ENCODE measurements at regions not wholly inside any gene's neighbourhood (a gene's known extent, or its start where the extent isn't known, plus 50 kb on each side); places are given as distances from the start of the nearest gene placed in this dataset.

DNA sequence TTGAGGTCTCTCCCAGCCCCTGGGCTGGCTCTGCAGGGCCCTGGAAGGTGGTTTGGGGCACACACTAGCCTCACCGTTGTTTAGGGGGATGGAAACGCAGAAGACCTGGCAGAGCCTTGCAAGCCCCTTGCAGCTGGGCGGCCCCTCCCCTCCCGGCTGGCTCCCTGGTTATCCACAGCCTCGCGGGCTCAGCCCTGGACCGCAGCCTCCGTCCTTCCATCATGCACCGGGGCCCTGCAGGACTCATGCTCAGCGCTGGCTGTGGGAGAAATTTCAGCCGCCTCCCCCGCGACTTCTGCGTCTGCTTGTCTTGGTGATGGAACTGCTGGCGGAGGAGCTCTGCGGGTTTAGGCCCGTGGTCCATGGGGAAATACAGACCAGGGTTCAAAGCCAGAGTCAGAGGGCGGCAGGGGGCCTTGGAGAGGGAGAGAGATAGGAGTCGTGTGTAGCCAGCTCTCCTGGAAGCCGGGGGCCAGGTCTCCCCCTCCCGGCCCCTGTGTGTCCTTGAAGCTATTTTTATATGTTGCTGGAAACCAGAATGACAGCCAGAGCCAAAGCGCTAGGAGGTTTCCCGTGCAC lies 75.8 kb upstream of the IER5L start:
- dilution Hi-C loops (cut with HindIII; ENCODE audit: low sequenced_read_pairs, unreplicated experiment) (no loop called here), intact Hi-C loops (cut with micrococcal nuclease) (no loop called here), in situ Hi-C loops (cut with MboI; ENCODE audit: low sequenced_read_pairs) (no loop called here)
- TF ChIP-seq NFE2L2 (IDR thresholded peaks at IDR 0.05; ENCODE audit: low read depth, low read length) (no peak), CHD1 (IDR thresholded peaks at IDR 0.05; ENCODE audit: low read depth, low read length) (no peak), MAZ (IDR thresholded peaks at IDR 0.05; ENCODE audit: borderline replicate concordance, low read depth, low read length) (no peak), MAFK (IDR thresholded peaks at IDR 0.05; ENCODE audit: low read depth, low read length) (no peak), SMC3 (IDR thresholded peaks at IDR 0.05; ENCODE audit: low read depth, low read length) (no peak), RCOR1 (IDR thresholded peaks at IDR 0.05; ENCODE audit: insufficient replicate concordance, low read length) (no peak), POLR2A (IDR thresholded peaks at IDR 0.05; ENCODE audit: low read depth, low read length) (no peak), RAD21 (IDR thresholded peaks at IDR 0.05; ENCODE audit: low read length) (no peak), BHLHE40 (IDR thresholded peaks at IDR 0.05; ENCODE audit: low read depth, low read length) (no peak), FOS (IDR thresholded peaks at IDR 0.05; ENCODE audit: low read depth, low read length) (no peak)
- TF ChIP-seq, protein P1, sequence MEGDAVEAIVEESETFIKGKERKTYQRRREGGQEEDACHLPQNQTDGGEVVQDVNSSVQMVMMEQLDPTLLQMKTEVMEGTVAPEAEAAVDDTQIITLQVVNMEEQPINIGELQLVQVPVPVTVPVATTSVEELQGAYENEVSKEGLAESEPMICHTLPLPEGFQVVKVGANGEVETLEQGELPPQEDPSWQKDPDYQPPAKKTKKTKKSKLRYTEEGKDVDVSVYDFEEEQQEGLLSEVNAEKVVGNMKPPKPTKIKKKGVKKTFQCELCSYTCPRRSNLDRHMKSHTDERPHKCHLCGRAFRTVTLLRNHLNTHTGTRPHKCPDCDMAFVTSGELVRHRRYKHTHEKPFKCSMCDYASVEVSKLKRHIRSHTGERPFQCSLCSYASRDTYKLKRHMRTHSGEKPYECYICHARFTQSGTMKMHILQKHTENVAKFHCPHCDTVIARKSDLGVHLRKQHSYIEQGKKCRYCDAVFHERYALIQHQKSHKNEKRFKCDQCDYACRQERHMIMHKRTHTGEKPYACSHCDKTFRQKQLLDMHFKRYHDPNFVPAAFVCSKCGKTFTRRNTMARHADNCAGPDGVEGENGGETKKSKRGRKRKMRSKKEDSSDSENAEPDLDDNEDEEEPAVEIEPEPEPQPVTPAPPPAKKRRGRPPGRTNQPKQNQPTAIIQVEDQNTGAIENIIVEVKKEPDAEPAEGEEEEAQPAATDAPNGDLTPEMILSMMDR (conservative IDR thresholded peaks at IDR 0.05; ENCODE audit: low read depth, low read length), result no peak
- TF ChIP-seq, protein P2, sequence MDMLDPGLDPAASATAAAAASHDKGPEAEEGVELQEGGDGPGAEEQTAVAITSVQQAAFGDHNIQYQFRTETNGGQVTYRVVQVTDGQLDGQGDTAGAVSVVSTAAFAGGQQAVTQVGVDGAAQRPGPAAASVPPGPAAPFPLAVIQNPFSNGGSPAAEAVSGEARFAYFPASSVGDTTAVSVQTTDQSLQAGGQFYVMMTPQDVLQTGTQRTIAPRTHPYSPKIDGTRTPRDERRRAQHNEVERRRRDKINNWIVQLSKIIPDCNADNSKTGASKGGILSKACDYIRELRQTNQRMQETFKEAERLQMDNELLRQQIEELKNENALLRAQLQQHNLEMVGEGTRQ (IDR thresholded peaks at IDR 0.05; ENCODE audit: low read depth, low read length), result no peak
- no peak overlapping the region for H3K9ac ChIP-seq (ENCODE audit: low read depth, low read length)
- peaks cover 1% of the 10 kb centered on the region for H3K27me3 ChIP-seq (ENCODE audit: control insufficient read depth, insufficient read depth, low read length)
- no peak overlapping the region for H3K18ac ChIP-seq (ENCODE audit: low read depth, low read length)
- BruUV-seq (replicated peaks), result no TSS peak
- no peak overlapping the region for H3K4me3 ChIP-seq (ENCODE audit: insufficient read depth, low read depth, low read length)
- peaks cover 4% of the 10 kb centered on the region; the same call in 1 of the 2 replicates for H3K4me1 ChIP-seq (ENCODE audit: control insufficient read depth, insufficient read depth, low read length)
- no peaks in the 10 kb centered on the region for H3K9me3 ChIP-seq (ENCODE audit: control insufficient read depth, insufficient read depth, low read length)
- no peak overlapping the region for H2AK9ac ChIP-seq (replicated peaks; ENCODE audit: low read depth, low read length, poor library complexity)
- H3K79me1 ChIP-seq (ENCODE audit: low read depth in 1 of 2, low read length in 2 of 2), result no peaks in the 10 kb centered on the region
- H3K9me1 ChIP-seq (ENCODE audit: insufficient read depth, low read length), result peaks cover 5% of the 10 kb centered on the region; the same call in 1 of the 2 replicates
- ATAC-seq (ENCODE audit: low read depth) (no peak), DNase-seq (no peak)
- peak overlapping the region; percentile 79 for H2AFZ ChIP-seq (replicated peaks; ENCODE audit: low read length, poor library complexity)
- no peak overlapping the region for H3K4ac ChIP-seq (ENCODE audit: low read depth, low read length)
- H4K20me1 ChIP-seq (ENCODE audit: insufficient read depth, low read length), result no peaks in the 10 kb centered on the region
- H3K56ac ChIP-seq (ENCODE audit: extremely low read depth, insufficient read depth, low read length), result no peak overlapping the region
- H2BK120ac ChIP-seq (ENCODE audit: low read depth, low read length), result no peak overlapping the region
- no peak overlapping the region for H2BK20ac ChIP-seq (ENCODE audit: low read depth, low read length)
- ChIA-PET CTCF (no interaction called here), POLR2A (ENCODE audit: unreplicated experiment) (no interaction called here)
- H4K8ac ChIP-seq (ENCODE audit: low read depth in 2 of 2, low read length in 2 of 2), result no peak overlapping the region
- no peak overlapping the region for H2BK5ac ChIP-seq (ENCODE audit: low read depth, low read length, poor library complexity, severe bottlenecking)
- no peak overlapping the region for H4K5ac ChIP-seq (ENCODE audit: low read depth, low read length)
- 40% methylated on average over 7 of the region's 23 CpGs; no CpG with 5 or more reads in 1 of the 2 experiments for WGBS, 2 experiments (ENCODE audit: extremely low coverage in 2 of 2, insufficient read length in 1 of 2)
- H3K4me2 ChIP-seq (ENCODE audit: low read depth, low read length), result no peak overlapping the region
- no peak overlapping the region for H4K91ac ChIP-seq (ENCODE audit: insufficient read depth, low read depth, low read length)
- no peak overlapping the region for H3K14ac ChIP-seq (replicated peaks; ENCODE audit: low read depth, low read length)
- H3K27ac ChIP-seq (ENCODE audit: insufficient read depth, low read length), result no peak overlapping the region
- no peaks in the 10 kb centered on the region for H3K36me3 ChIP-seq (ENCODE audit: control insufficient read depth, insufficient read depth, low read length)
- H2BK15ac ChIP-seq (ENCODE audit: low read depth, low read length), result no peak overlapping the region
- peak overlapping the region; percentile 57; the same call in 1 of the 2 replicates for H2AK5ac ChIP-seq (ENCODE audit: low read depth, low read length)
- no peak overlapping the region for H3K23ac ChIP-seq (ENCODE audit: low read depth, low read length)
